CD4-positive, alpha-beta T cell treated with Interleukin-4 for 1 hour (primary cell): ENCODE measurements at regions not wholly inside any gene's neighbourhood (a gene's known extent, or its start where the extent isn't known, plus 50 kb on each side); places are given as distances from the start of the nearest gene placed in this dataset.

ENCODE experiments used
- DNase-seq, 2 donors: peaks; one replicate each; pipeline ENCODE4 v3.0.0-alpha.2; 2020 to 2022

- DNase-seq = no peak
Measured at GRCh38 chr22:44386386-44387035, 73.8 kb upstream of the SHISAL1 start.

DNA sequence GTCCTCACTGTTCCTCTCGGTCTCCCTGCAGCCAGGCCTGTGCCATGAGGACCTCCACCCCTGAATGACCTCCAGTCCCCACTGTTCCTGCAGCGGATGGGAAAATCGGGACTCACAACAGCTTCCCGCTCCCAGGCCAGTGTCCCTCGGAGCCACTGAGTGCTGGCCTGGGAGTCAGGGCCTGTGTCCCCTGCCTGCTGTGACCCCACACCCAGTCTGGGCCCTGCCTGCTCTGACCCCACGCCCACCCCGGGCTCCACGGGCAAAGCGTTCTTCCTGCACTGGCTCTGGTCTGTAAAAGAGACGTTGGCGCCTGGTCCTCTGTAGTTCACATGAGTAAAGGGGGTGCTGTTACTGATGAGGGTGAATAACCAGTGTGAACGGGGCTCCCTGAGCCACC lies 73.0 kb upstream of the SHISAL1 start:
- DNase-seq = no peak

GRCh38 chr22:44385296-44385610 lies 72.5 kb upstream of the SHISAL1 start:
- DNase-seq = no peak

GRCh38 chr22:44384563-44385295 lies 72.0 kb upstream of the SHISAL1 start:
- DNase-seq = no peak

DNA sequence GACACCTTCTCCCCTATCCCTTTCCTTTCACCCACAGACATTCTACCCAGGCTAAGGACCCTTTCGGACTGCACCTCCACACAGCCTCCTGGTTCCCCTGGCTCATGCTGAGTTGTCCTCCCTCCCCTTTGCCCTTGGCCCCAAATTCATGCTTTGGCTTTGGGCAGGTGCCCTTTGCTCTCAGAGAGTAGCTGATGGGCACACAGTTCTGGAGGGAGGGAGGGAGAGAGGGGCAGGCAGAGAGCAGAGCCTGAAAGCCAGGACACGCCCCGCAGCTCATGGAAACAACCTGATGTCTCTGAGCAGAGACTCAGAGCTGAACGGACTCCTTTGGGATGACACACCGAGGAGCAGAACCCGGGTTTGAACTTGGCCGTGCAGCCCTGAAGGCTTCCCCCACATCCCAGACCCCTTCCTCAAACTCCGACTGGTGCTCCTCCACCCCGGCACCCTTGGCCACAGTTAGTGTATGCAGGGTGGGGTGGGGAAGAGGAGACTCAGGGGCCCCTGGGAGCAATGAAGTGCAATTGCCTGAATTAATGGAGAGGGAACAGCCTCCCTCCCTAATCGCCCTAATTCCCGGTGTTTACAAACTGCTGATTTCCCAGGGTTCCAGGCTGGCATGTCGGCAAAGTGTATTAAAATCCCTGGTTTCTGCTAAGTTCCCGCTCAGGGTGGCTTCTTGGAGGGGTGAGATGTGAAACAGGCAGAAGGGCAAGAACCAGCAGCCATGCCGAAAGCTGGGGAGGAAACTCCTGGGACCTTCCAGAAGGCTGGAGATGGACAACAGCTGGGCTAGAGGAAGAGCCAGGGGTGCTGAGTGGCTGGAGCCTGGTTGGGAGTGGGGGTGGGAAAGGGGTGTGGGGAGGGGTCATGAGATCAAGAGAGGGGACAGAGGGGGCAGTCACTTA lies 71.2 kb upstream of the SHISAL1 start:
- DNase-seq = no peak

DNA sequence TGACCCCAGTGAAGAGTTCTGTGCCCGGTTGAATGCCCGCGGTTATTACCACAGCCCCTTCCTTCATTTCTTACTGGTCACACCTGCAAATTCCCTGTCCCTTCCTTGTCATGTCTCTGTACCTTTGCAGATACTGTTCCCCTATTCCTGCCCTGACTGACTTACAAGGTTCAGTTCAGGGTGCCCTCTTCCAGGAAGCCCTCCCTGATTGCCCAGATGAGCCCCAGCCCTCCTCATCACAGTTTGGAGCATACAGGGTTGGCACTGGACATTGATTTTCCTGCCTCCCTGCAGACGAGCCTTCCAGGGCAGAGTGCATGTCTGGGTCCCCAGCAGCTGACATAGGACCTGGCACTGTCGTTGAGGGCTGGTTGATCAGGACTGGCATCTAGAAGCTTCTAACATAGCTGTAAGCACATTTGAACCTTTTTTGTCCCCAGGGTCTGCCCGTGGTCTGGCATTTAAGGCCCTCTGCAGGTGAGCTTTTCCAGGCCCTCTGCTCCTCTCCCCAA lies 70.4 kb upstream of the SHISAL1 start:
- DNase-seq = no peak

- DNase-seq = no peak
Measured at GRCh38 chr22:44382116-44383038, 69.6 kb upstream of the SHISAL1 start.

DNA sequence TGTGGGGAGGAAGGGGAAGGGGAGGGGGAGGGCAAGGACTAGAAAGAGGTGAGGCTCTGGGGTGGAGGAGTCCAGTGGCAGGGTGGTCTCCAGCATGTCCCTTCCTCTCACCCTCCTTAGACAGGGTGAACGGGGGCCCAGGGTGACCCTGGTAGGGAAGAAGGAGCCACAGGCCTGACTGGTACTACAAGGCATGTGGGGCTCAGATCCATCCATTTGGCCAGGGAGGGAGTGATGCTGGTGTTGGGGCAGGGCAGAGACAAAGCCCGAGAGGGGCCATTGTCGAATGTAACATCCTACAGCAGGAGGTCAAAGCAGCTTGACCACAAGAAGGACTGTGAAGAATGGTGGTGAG lies 69.0 kb upstream of the SHISAL1 start:
- no peak for DNase-seq

DNA sequence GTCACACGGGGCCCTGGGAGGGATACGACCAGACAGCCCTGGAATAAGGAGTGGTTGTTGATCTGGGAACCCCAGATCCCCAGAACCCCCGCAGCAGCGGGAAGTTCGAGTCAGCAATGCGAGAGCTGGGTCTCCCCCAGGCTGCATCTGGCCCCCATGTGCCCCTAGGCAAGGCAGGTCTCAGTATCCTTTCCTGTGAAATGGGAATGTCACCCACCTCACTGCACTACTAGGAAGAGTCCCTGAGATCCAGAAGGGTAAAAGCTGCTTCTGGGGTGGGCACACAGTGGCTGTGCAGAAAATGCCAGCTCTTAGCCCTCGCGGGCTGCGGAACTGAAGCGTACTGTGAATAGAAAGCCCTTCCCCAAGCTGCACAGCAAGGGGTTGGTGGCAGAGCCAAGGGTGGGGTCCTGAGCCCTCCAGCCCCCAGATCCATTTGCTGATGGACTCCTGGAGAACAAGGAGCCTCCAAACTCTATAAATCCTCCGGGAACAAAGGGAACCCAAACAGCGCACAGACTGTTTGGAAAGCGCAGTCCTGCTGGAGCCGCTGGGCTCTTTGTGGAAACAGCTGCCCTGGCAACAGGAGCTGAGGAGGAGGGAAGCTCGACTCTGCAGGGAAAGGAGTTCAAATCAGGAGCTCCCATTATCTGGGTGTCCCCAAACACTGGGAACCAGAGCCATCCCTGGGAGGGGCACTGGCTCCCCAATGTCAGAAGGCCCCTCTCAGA lies 68.2 kb upstream of the SHISAL1 start:
- no peak for DNase-seq

GRCh38 chr22:44379817-44380755 lies 67.3 kb upstream of the SHISAL1 start:
- no peak for DNase-seq

- no peak for DNase-seq
Measured at GRCh38 chr22:44378380-44378779, 65.6 kb upstream of the SHISAL1 start.

- DNase-seq = no peak
Measured at GRCh38 chr22:44375451-44375850, 62.7 kb upstream of the SHISAL1 start.

GRCh38 chr22:44373234-44373633 lies 60.5 kb upstream of the SHISAL1 start:
- no peak for DNase-seq

- no peak for DNase-seq
Measured at GRCh38 chr22:44372611-44373010, 59.9 kb upstream of the SHISAL1 start.

DNA sequence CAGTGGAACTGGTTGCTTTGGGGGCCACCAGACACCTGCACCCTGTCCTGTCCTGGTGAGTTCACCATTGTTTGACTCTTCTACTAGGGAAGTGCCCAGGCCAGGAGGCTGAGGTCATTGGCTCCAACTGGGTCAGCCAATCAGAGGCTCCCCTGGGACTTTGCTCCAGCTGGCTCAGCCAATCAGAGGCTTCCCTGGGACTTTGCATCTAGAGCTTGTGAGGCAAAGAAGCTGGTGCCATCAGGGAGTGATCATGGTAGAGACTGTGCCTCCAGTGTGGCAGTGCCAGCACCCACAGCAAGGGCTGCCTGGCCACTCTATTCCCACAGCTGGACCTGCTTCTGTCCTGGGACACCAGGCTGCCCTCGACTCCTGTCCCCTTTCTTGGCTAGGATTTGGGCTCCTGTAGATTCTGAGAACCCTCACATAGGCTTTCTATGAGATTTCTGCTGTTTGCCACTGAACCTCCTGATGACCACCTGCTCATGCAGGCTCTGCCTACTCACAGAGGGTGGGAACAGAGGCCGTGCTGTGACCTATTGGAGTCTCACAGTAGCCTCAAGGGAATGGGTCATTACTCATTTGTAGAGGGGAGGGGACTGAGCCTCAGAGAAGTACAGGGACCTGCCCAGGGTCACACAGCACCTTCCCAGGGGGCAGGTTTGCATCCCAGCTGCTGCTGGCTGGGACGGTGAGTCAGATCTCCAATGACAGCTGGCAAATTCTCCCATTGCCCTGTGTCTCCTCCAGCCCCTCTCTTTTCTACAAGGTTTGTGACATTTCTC lies 59.2 kb upstream of the SHISAL1 start:
- no peak for DNase-seq

DNA sequence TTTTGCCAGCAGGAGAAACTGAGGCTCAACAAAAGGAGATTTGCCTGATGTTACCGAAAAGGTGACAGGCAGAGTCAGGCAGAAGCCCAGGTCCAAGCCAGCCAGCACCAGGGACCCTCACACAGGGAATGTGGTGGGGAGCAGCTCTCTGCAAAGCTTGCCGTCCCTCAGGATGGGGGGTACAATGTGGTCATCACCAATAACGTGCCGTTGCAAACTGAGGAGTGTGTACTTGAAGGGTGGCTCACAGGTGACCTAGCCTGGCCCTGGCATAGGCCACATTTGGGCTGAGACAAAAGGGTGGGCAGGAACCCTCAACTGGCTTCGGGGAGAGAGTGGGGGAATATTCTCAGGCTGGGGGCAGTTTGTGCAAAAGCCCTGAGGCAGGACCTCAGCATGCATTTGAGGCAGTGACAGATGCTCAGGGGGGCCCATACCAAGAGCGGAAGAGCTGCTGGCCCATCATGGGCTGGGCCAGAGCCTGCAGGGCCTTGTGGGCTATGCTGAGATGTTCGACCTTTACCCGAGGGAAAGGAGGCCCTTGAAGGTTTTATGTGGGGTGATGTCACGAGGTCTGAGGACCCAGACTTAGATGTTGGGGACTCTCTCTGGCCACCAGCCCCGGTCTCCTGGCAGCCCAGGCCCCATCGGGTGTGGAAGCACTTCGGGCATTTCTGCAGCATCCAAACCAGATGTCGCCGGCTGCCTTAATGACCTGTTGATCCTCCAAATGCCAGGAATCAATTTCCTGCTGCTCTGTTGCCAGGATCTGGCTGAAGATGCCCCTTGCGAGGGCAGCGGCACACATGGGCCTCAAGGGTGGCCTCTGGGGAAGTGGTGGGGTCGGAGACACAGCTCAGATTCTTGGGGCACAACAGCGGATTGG lies 57.4 kb upstream of the SHISAL1 start:
- DNase-seq = no peak

DNA sequence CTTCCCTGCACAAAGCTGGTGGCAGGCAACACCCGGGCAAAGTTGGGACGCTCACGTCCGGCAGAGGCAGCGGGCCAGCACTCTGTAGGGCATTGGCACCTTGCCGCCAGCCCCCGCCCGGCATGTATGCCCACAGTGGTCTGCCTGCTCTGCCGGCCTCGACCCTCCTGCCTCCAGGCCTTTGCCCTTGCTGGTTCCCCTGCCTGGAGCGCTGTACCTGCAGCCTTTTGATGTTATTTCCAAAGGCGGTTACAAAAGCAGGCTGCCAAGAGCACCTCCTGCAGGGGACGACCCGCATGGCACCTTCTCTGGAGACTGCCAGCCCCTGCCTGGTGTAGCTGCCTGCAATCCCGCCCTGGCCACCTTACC lies 56.5 kb upstream of the SHISAL1 start:
- no peak for DNase-seq

DNA sequence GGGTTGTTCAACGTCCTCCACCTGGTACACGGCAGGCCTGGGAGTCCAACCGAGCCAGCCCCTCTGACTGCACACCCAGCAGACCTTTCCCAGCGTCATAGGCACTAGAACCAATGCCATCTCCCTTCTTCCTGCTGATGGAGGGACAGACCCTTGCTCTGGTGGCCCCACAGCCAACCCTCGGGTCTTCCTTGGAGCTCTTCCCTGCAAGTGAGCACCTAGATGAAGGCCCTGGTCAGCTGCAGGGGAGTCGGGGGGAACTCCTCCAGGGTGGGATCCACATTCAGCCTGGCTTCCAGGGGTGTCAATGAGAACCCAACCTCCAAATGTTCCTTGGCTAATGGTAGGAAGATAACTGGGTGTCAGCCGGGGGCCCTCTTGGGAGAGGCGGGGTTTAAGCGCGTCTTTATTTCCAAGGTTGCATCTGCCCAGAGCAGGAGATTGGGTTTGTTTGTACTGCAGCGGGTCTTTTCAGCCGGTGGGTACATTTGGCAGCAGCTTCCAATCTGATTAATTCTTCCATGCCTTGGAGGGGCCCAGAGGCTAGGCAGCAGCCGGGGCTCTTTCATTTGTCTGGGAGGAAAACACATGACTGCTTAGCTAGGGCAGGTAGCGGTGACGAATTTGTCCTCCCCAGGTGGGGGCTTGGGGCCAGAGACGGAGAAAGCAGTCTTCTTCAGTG lies 56.0 kb upstream of the SHISAL1 start:
- no peak for DNase-seq
